GM13976 (cell line): ENCODE measurements at regions not wholly inside any gene's neighbourhood (a gene's known extent, or its start where the extent isn't known, plus 50 kb on each side); places are given as distances from the start of the nearest gene placed in this dataset.

Source experiments
- DNase-seq: peaks from one replicate; pipeline ENCODE4 v3.0.0; 2012; ENCODE audit warnings: low spot score
- CTCF ChIP-seq: IDR thresholded peaks from 2 replicates; pipeline ENCODE4 v1.5.1; 2012; ENCODE audit warnings: borderline replicate concordance, mild to moderate bottlenecking; ENCODE audit not compliant: insufficient read depth; ENCODE audit errors: extremely low read depth, missing control alignments, control extremely low read depth
- in situ Hi-C: fragments of 300-500 bp; cut with MboI; formaldehyde crosslinking; loops from one replicate; pipeline ENCODE4 v1.12.0; 2022; ENCODE audit warnings: low sequenced_read_pairs, mixed read lengths, inconsistent platforms; ENCODE audit not compliant: unreplicated experiment

- in situ Hi-C loops = no loop called here
- TF ChIP-seq CTCF = no peak
- DNase-seq = no peak
Measured at GRCh38 chr6:44527181-44527580, 139.7 kb downstream of the CDC5L start.

DNA sequence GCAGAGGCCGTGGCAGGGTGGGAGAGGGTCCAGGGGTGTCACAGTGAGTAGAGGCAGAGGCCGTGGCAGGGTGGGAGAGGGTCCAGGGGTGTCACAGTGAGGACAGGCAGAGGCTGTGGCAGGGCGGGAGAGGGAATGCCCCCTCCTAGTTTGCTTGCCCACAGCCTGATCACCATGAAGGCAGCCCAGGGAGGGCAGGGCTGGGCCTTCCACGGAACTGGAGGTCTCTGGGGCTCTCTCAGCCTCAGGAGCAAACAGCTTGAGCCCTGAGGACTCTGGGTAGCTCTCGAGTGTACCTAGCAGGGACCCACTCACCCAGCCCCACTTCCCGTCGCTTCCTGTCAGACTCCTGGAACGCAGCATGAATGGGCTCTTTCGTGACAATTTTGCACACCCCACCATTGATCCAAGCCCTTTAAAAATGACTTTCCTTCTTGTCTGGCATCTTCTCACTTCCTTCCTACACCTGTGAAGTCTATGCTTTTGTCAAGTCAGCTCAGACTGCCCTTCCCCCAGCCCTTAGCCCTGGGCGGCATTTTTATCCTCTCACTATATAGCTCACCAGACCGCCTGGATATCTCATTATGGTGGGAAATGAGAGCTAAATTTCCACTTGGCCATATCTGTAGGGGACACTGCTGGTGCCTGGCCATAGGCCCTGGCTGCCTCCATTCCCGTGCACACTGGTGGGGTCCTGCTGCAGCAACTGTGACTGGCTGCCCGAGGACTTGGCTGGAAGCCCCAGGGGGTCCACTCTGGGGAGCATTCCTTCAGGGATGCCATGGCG, 140.3 kb downstream of the CDC5L start:
- in situ Hi-C loops = no loop called here
- no peak for TF ChIP-seq CTCF

GRCh38 chr6:44528370-44528644, 140.8 kb downstream of the CDC5L start:
- DNase-seq = no peak
- no peak for TF ChIP-seq CTCF
- in situ Hi-C loops = no loop called here

More for the DNA sequence above, 140.3 kb downstream of the CDC5L start:
- DNase-seq = no peak

DNA sequence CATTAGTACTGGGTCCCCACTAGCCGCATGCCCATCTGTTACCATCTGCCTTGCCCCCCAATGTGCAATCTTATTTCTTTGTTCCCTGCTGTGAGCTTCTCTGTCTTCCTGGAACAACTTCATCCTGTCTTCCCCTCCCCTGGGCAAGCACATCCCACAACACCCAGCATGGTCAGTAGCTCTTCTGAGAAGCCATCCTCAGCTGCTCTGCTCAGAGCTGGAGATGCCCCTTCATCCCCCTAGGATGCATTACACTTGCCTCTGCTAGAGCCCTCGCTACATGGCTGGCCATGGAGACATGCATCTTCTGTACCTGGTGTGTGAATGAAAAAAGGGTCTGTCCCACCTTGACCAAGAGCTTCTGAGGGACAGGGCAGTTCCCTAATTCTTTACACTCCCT, 141.2 kb downstream of the CDC5L start:
- no peak for DNase-seq
- in situ Hi-C loops = no loop called here
- no peak for TF ChIP-seq CTCF

DNA sequence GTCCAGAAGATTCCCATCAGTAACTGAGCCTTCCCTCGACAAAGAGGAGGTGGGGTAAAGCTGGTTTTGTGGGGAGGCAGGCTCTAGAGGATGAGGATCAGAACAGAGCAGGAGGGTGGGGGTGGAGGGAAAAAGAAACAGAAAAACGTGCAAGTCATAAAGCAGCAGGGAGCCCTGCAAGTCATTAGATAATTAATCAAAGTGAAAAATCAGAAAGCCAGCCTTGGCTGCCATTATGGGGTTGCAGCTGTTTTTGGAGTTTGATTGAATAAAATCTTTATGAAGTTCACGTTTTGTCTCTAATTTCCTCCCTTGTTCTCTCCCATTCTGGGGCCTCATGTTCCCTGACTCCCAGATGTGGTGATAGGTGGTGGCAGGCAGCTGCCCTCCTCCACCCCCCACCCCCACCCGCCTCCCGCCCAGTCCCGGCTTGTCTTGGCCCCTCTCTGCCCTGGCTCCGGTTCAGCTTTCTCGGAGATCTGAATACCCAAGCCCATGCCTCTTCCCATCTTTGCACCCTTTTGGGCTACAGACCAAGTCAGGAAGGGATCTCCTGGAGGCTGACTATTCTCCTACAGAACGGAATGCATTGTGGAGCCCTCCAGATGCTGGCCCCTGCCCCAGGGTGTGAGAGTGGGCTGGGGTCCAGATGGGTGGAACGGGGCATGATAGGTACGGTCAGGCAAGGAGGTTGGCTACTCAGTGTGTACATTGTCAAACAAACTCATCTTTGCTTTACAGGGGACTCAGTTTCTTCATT, 141.8 kb downstream of the CDC5L start:
- no peak for DNase-seq
- TF ChIP-seq CTCF = no peak
- in situ Hi-C loops = no loop called here

DNA sequence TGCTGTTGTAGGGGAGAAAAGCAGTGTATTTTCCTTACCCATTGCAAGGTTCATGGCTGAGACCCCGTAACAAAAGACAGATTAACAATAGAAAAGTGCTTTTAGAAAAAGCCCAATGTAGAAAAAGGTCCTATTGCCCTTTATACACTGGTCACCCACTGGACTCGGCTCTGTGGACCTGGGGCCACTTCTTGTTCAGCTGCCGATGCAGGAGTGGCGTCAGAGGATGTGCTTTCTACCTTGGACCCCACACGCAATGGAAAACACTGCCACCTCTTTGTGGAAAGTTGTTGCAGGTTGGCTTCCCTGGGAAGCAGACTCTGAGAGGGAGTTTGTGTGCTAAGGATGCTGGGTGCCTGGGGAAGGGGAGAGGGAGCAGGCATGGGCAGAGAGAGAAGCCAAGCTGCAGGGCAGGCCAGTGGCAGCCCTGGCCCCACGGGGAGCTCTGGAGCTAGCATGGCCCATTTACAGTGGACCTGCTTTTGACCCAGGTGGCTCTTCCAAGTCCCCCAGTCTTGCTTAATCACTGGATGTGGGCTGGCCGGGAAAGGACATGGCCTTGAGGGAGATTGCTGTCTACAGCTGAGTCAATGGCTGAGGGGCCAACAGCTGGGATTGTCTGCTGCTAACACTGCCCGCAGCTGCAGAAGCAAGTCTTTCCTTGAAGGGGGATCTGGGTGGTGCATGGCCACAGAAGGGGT, 142.9 kb downstream of the CDC5L start:
- in situ Hi-C loops = no loop called here
- no peak for TF ChIP-seq CTCF
- DNase-seq = no peak
